Nephron (organoid): ENCODE measurements at regions not wholly inside any gene's neighbourhood (a gene's known extent, or its start where the extent isn't known, plus 50 kb on each side); places are given as distances from the start of the nearest gene placed in this dataset.
A peak's percentile ranks its signal among the peaks of the same experiment; 100 is the strongest.

Experiments used
- H3K27ac Mint-ChIP-seq, 3 experiments: 2 replicates each; pipeline ENCODE4 v1.8.0; 2020; ENCODE audit warnings: mixed read lengths in 3 of 3, mild to moderate bottlenecking in 2 of 3, moderate library complexity in 1 of 3
- H3K27me3 Mint-ChIP-seq: 2 replicates; pipeline ENCODE4 v1.8.0; 2021; ENCODE audit warnings: low read depth, mild to moderate bottlenecking, moderate library complexity, mixed read lengths
- H3K36me3 Mint-ChIP-seq: 2 replicates; pipeline ENCODE4 v1.8.0; 2020; ENCODE audit warnings: low read depth, mixed read lengths
- H3K4me1 Mint-ChIP-seq: 2 replicates; pipeline ENCODE4 v1.8.0; 2020; ENCODE audit warnings: mixed read lengths
- H3K4me3 Mint-ChIP-seq, 3 experiments: 2 replicates each; pipeline ENCODE4 v1.8.0; 2020; ENCODE audit warnings: mild to moderate bottlenecking in 3 of 3, mixed read lengths in 3 of 3, moderate library complexity in 2 of 3
- H3K9me3 Mint-ChIP-seq: 2 replicates; pipeline ENCODE4 v1.8.0; 2020; ENCODE audit warnings: mixed read lengths
- TF ChIP-seq, protein P1 (sequence below), 3 experiments: fragments of 200-600 bp; sonication (generic); IDR thresholded peaks; one replicate each; pipeline ENCODE4 v1.5.0; 2021; ENCODE audit warnings: antibody characterized with exemption in 3 of 3; ENCODE audit not compliant: unreplicated experiment in 3 of 3

DNA sequence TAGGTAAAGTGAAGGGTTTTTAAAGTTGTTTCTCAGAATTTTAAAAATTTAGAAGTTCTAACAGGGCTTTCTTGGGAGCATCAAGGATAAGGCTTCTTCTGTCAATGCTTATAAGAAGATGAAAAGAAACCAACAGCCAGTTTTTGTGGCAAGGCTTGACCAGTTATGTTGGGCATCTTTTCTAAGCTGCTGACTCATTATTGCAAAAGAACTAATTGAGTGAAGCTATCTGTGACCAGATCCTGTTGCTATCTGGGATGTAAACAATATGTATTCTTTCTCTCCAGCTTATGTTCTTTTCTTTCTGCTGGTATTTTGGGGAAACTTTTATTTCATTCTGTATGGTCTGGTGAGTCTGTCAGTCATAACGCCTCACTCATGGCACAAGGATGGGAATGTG, 643.8 kb downstream of the HDGFL1 start:
- Mint-ChIP-seq H3K27me3 (no peaks in the 10 kb centered on the region), H3K9me3 (peaks cover 16% of the 10 kb centered on the region), H3K27ac (no peak overlapping the region), H3K36me3 (no peaks in the 10 kb centered on the region), H3K4me3 (no peak overlapping the region), H3K4me1 (no peaks in the 10 kb centered on the region)
- TF ChIP-seq, protein P1, sequence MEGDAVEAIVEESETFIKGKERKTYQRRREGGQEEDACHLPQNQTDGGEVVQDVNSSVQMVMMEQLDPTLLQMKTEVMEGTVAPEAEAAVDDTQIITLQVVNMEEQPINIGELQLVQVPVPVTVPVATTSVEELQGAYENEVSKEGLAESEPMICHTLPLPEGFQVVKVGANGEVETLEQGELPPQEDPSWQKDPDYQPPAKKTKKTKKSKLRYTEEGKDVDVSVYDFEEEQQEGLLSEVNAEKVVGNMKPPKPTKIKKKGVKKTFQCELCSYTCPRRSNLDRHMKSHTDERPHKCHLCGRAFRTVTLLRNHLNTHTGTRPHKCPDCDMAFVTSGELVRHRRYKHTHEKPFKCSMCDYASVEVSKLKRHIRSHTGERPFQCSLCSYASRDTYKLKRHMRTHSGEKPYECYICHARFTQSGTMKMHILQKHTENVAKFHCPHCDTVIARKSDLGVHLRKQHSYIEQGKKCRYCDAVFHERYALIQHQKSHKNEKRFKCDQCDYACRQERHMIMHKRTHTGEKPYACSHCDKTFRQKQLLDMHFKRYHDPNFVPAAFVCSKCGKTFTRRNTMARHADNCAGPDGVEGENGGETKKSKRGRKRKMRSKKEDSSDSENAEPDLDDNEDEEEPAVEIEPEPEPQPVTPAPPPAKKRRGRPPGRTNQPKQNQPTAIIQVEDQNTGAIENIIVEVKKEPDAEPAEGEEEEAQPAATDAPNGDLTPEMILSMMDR (IDR thresholded peaks at IDR 0.05; ENCODE audit: unreplicated experiment in 3 of 3) = no peak

DNA sequence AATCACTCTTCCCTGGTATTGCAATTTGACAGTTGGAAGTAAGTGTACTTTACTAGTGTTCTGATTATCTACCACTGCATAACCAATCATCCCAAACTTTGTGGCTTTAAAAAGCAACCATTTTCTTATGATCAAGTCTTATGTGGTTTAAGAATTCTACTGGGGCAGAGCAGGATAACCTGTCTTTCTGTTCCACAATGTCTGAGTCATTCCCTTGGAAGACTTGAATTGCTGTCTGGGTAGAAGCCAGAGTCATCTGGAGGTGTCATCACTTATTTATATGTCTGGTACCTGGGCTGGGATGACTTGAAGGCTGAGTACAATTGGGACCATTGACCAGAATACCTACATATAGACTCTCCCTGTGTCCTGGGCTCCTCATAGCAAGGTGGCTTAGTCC, 644.3 kb downstream of the HDGFL1 start:
- Mint-ChIP-seq H3K27ac (no peak overlapping the region), H3K4me1 (no peaks in the 10 kb centered on the region), H3K36me3 (no peaks in the 10 kb centered on the region), H3K9me3 (peaks cover 12% of the 10 kb centered on the region), H3K27me3 (no peaks in the 10 kb centered on the region), H3K4me3 (no peak overlapping the region)
- TF ChIP-seq, protein P1 (IDR thresholded peaks at IDR 0.05; ENCODE audit: unreplicated experiment in 3 of 3) = no peak

DNA sequence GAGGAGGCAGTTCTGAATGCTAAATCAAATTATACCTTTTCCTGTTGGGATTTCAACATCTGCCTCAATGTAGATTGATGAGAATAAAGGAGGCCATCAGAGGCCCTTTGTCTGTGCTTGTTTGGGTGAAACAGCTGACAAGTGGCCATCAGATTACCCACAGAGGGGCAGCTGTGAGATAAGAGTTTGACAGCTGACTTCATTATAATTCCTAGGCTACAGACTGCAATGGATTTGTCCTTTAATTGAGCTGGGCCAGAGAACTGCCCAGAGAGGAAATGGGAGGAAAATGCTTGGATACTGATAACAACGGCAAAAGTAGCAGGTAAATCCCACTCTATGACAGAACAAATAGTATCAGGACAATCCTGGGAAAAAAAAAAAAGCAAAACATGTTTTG, 649.4 kb downstream of the HDGFL1 start:
- Mint-ChIP-seq H3K36me3 (no peaks in the 10 kb centered on the region), H3K27ac (peak overlapping the region in 1 of 3 experiments; percentile 13), H3K9me3 (peaks cover 12% of the 10 kb centered on the region), H3K27me3 (no peaks in the 10 kb centered on the region), H3K4me3 (no peak overlapping the region), H3K4me1 (no peaks in the 10 kb centered on the region)
- TF ChIP-seq, protein P1 (IDR thresholded peaks at IDR 0.05; ENCODE audit: unreplicated experiment in 3 of 3) = no peak

DNA sequence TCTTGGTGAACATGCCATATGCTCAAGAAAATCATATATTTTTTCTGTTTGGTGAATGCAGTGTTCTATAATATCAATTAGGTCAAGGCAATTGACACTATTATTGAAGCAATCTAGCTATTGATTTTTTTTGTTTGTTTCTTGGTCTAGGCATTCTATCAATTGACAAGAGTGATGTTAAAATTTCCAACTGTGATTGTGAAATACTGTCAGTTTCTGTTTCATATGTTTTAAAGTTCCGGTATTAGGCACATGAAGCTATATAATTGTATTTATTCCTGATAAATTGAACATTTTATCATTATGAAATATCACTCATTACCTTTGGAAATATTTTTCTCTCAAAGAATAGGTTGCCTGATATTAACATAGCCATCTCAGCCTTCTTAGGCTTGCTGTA, 653.4 kb downstream of the HDGFL1 start:
- H3K36me3 Mint-ChIP-seq = no peaks in the 10 kb centered on the region
- H3K4me3 Mint-ChIP-seq = no peak overlapping the region
- H3K27ac Mint-ChIP-seq = no peak overlapping the region
- H3K4me1 Mint-ChIP-seq = no peaks in the 10 kb centered on the region
- TF ChIP-seq, protein P1 (IDR thresholded peaks at IDR 0.05; ENCODE audit: unreplicated experiment in 3 of 3) = no peak
- peaks cover 34% of the 10 kb centered on the region for H3K9me3 Mint-ChIP-seq
- no peaks in the 10 kb centered on the region for H3K27me3 Mint-ChIP-seq

DNA sequence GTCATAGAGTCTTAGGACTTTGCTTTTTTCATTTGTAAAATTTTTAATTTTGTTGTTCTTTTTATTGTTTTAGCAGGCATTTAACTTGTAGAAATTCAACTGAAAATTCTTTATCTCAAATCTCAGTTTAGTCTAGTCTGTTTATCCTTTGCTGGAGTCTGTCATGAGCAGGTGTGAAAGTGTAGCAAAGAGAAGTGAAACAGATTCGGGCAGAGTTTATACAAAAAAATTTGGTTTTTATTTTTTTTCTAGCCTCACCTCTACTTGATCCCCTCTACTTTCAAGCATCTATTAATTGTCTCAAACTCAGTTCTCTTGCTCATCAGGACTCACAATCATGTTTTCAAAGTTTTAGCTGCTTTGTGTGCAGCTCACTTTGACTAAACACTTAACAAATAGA, 655.2 kb downstream of the HDGFL1 start:
- Mint-ChIP-seq H3K4me3 (no peak overlapping the region), H3K9me3 (peaks cover 41% of the 10 kb centered on the region), H3K27ac (no peak overlapping the region), H3K4me1 (no peaks in the 10 kb centered on the region), H3K36me3 (no peaks in the 10 kb centered on the region), H3K27me3 (no peaks in the 10 kb centered on the region)
- TF ChIP-seq, protein P1 (IDR thresholded peaks at IDR 0.05; ENCODE audit: unreplicated experiment in 3 of 3) = no peak

DNA sequence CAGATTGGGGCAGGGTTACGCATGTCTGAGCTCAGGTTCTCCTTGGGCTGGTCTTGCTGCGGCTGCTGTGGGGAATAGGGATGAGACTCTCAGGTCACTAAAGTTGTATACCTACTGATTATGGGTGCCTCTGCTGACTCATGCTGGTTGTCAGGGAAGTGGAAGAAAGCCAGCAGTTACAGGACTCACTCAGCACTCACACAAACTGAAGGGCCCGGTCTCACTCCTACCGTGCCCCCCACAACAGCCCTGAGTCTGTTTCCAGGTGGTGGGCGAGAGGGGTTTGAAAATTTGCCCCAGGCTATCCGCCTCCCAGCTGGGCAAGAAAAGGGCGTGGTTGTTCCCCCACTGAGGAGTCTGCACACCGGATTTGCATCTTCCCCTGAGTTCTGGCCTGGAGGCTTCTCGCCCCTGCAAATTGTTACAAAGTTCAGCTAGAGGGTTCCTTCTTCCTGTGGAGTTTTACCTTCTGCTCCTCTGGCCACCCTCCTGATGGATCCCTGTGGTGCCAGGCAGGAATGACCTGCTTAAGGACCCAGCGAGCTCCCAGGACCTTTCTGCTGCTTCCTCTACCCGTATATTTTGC, 659.2 kb downstream of the HDGFL1 start:
- H3K27me3 Mint-ChIP-seq = no peaks in the 10 kb centered on the region
- TF ChIP-seq, protein P1 (IDR thresholded peaks at IDR 0.05; ENCODE audit: unreplicated experiment in 3 of 3) = no peak
- H3K27ac Mint-ChIP-seq = no peak overlapping the region
- no peaks in the 10 kb centered on the region for H3K36me3 Mint-ChIP-seq
- H3K4me3 Mint-ChIP-seq = no peak overlapping the region
- peaks cover 31% of the 10 kb centered on the region for H3K9me3 Mint-ChIP-seq
- H3K4me1 Mint-ChIP-seq = no peaks in the 10 kb centered on the region
